ENCODE measurements at regions not wholly inside any gene's neighbourhood (a gene's known extent, or its start where the extent isn't known, plus 50 kb on each side); places are given as distances from the start of the nearest gene placed in this dataset.

- H3K27me3 ChIP-seq (ENCODE audit: control insufficient read depth, insufficient read depth, low read length) = no peaks in the 10 kb centered on the region
- CTCF ChIA-PET = no interaction called here
- TF ChIP-seq, protein P1, sequence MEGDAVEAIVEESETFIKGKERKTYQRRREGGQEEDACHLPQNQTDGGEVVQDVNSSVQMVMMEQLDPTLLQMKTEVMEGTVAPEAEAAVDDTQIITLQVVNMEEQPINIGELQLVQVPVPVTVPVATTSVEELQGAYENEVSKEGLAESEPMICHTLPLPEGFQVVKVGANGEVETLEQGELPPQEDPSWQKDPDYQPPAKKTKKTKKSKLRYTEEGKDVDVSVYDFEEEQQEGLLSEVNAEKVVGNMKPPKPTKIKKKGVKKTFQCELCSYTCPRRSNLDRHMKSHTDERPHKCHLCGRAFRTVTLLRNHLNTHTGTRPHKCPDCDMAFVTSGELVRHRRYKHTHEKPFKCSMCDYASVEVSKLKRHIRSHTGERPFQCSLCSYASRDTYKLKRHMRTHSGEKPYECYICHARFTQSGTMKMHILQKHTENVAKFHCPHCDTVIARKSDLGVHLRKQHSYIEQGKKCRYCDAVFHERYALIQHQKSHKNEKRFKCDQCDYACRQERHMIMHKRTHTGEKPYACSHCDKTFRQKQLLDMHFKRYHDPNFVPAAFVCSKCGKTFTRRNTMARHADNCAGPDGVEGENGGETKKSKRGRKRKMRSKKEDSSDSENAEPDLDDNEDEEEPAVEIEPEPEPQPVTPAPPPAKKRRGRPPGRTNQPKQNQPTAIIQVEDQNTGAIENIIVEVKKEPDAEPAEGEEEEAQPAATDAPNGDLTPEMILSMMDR (IDR thresholded peaks at IDR 0.05; ENCODE audit: low read depth, low read length) = no peak
- DNase-seq (ENCODE audit: low read depth, low spot score) = no peak
- POLR2A ChIA-PET = no interaction called here
- H3K27ac ChIP-seq (ENCODE audit: low read depth, low read length) = no peak overlapping the region
- no peak overlapping the region for H3K4me3 ChIP-seq (ENCODE audit: low read depth, low read length)
- H3K9me3 ChIP-seq (ENCODE audit: control insufficient read depth, insufficient read depth, low read length) = no peaks in the 10 kb centered on the region
Measured at GRCh38 chr14:61642614-61642982, 52.7 kb upstream of the HIF1A start.

DNA sequence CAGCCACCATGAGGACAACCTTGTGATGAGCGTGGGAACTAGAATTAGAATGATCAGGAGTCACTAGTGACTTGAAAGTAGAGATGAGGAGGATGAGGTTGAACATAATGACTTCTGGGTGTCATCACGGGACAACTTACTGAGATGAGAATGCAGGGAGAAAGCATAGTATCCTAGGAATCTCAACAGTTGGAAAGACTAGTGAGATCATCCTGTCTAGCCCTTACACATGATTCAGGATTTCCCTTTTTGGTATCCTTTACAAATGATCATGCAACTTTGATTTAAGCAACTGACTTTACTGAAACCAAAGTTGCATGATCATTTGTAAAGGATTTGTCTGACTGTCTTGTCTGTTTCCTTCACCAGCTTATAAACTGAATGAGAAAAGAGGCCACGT lies 51.8 kb upstream of the HIF1A start:
- no peak overlapping the region for H3K27ac ChIP-seq (ENCODE audit: low read depth, low read length)
- POLR2A ChIA-PET = no interaction called here
- TF ChIP-seq, protein P1 (IDR thresholded peaks at IDR 0.05; ENCODE audit: low read depth, low read length) = no peak

DNA sequence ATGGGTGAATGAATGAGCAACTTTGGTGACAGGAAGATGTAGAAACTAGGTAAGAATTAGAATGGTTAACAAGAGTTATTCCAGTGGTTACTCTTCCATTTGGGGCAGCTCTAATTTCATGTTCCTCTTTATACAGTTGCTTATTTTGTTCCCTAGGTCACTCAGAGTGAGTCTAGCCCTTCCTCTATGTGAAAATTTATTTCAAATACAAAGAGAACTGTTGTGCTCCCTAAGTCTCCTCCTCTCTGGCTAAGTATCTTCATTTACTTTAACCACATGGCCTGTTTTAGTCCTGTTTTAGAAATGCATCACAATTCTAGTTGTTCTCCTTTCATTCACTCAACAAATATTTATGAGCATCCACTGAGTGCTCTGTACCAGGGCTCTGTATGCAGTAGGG lies 51.1 kb upstream of the HIF1A start:
- Histone ChIP-seq H3K9me3 (ENCODE audit: control insufficient read depth, insufficient read depth, low read length) (no peaks in the 10 kb centered on the region), H3K27ac (ENCODE audit: low read depth, low read length) (no peak overlapping the region), H3K27me3 (ENCODE audit: control insufficient read depth, insufficient read depth, low read length) (no peaks in the 10 kb centered on the region), H3K4me3 (ENCODE audit: low read depth, low read length) (no peak overlapping the region)
- DNase-seq (ENCODE audit: low read depth, low spot score) = no peak
- ChIA-PET POLR2A (no interaction called here), CTCF (no interaction called here)
- TF ChIP-seq, protein P1 (IDR thresholded peaks at IDR 0.05; ENCODE audit: low read depth, low read length) = no peak

More for the DNA sequence above, 51.8 kb upstream of the HIF1A start:
- H3K9me3 ChIP-seq (ENCODE audit: control insufficient read depth, insufficient read depth, low read length) = no peaks in the 10 kb centered on the region
- DNase-seq (ENCODE audit: low read depth, low spot score) = no peak
- H3K27me3 ChIP-seq (ENCODE audit: control insufficient read depth, insufficient read depth, low read length) = no peaks in the 10 kb centered on the region
- no peak overlapping the region for H3K4me3 ChIP-seq (ENCODE audit: low read depth, low read length)
- CTCF ChIA-PET = no interaction called here

DNA sequence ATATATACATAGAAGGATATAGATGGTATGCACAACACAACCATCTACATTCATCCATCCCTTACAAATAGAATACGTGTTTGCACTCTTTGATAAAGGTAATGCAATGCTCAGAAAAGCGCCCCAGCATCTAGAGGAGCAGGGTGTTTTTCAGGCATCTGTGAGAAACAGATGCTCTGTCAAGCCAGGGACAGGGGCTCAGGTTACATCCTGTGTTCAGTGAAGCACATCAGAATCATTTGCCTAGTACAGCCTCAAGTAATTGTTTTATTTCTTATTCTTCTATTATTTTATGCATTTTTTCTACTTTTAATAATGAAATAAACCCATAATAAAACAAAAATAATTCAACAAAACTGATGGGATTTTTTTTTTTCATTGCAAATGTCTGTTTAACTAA lies 50.5 kb upstream of the HIF1A start:
- TF ChIP-seq, protein P1 (IDR thresholded peaks at IDR 0.05; ENCODE audit: low read depth, low read length) = no peak
- no peak overlapping the region for H3K27ac ChIP-seq (ENCODE audit: low read depth, low read length)
- H3K27me3 ChIP-seq (ENCODE audit: control insufficient read depth, insufficient read depth, low read length) = no peaks in the 10 kb centered on the region
- CTCF ChIA-PET = no interaction called here
- H3K4me3 ChIP-seq (ENCODE audit: low read depth, low read length) = no peak overlapping the region
- no peak for DNase-seq (ENCODE audit: low read depth, low spot score)
- H3K9me3 ChIP-seq (ENCODE audit: control insufficient read depth, insufficient read depth, low read length) = no peaks in the 10 kb centered on the region
- POLR2A ChIA-PET = no interaction called here

GRCh38 chr14:61645247-61645646 lies 50.1 kb upstream of the HIF1A start:
- POLR2A ChIA-PET = no interaction called here
- H3K27ac ChIP-seq (ENCODE audit: low read depth, low read length) = no peak overlapping the region

More at GRCh38 chr14:61645247-61645646, 50.1 kb upstream of the HIF1A start:
- TF ChIP-seq, protein P1 (IDR thresholded peaks at IDR 0.05; ENCODE audit: low read depth, low read length) = no peak
- no peaks in the 10 kb centered on the region for H3K27me3 ChIP-seq (ENCODE audit: control insufficient read depth, insufficient read depth, low read length)
- no peak for DNase-seq (ENCODE audit: low read depth, low spot score)
- CTCF ChIA-PET = no interaction called here
- no peaks in the 10 kb centered on the region for H3K9me3 ChIP-seq (ENCODE audit: control insufficient read depth, insufficient read depth, low read length)
- H3K4me3 ChIP-seq (ENCODE audit: low read depth, low read length) = no peak overlapping the region
